OCI-LY1 (cell line): ENCODE measurements at regions not wholly inside any gene's neighbourhood (a gene's known extent, or its start where the extent isn't known, plus 50 kb on each side); places are given as distances from the start of the nearest gene placed in this dataset.

Experiments
- EZH2 ChIP-seq: fragments of 200-600 bp; sonication (generic), shearing (Covaris generic); IDR thresholded peaks from 2 replicates; pipeline ENCODE4 v1.8.0; 2017; ENCODE audit warnings: borderline replicate concordance, mixed run types, mild to moderate bottlenecking, antibody characterized with exemption, low read length, moderate library complexity, mixed read lengths
- TF ChIP-seq, protein P1 (sequence below): fragments of 200-600 bp; sonication (generic), shearing (Covaris generic); IDR thresholded peaks from 2 replicates; pipeline ENCODE4 v1.5.1; 2017; ENCODE audit warnings: mild to moderate bottlenecking, antibody characterized with exemption, low read length, moderate library complexity, mixed read lengths

GRCh38 chr13:82747291-82747690, 1135.0 kb downstream of the SLITRK1 start:
- TF ChIP-seq, protein P1, sequence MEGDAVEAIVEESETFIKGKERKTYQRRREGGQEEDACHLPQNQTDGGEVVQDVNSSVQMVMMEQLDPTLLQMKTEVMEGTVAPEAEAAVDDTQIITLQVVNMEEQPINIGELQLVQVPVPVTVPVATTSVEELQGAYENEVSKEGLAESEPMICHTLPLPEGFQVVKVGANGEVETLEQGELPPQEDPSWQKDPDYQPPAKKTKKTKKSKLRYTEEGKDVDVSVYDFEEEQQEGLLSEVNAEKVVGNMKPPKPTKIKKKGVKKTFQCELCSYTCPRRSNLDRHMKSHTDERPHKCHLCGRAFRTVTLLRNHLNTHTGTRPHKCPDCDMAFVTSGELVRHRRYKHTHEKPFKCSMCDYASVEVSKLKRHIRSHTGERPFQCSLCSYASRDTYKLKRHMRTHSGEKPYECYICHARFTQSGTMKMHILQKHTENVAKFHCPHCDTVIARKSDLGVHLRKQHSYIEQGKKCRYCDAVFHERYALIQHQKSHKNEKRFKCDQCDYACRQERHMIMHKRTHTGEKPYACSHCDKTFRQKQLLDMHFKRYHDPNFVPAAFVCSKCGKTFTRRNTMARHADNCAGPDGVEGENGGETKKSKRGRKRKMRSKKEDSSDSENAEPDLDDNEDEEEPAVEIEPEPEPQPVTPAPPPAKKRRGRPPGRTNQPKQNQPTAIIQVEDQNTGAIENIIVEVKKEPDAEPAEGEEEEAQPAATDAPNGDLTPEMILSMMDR, result no peak
- no peak for TF ChIP-seq EZH2
